ENCODE measurements at regions not wholly inside any gene's neighbourhood (a gene's known extent, or its start where the extent isn't known, plus 50 kb on each side); places are given as distances from the start of the nearest gene placed in this dataset.

- no peak overlapping the region for H3K4me3 ChIP-seq (replicated peaks; ENCODE audit: low read depth, low read length)
- TF ChIP-seq CTCF (IDR thresholded peaks at IDR 0.05; ENCODE audit: low read length, missing control alignments) = no peak
- no peak for DNase-seq (ENCODE audit: low read depth)
These were observed 111.2 kb downstream of the LRIG3 start for GRCh38 chr12:58809064-58809607.

GRCh38 chr12:58811346-58811745 is 109.0 kb downstream of the LRIG3 start:
- H3K4me3 ChIP-seq (replicated peaks; ENCODE audit: low read depth, low read length) = no peak overlapping the region
- no peak for DNase-seq (ENCODE audit: low read depth)
- TF ChIP-seq CTCF (IDR thresholded peaks at IDR 0.05; ENCODE audit: low read length, missing control alignments) = no peak

- DNase-seq (ENCODE audit: low read depth) = no peak
- no peak for TF ChIP-seq CTCF (IDR thresholded peaks at IDR 0.05; ENCODE audit: low read length, missing control alignments)
- no peak overlapping the region for H3K4me3 ChIP-seq (replicated peaks; ENCODE audit: low read depth, low read length)
These were observed 108.1 kb downstream of the LRIG3 start for GRCh38 chr12:58812214-58812613.

- peak; percentile 27 for DNase-seq (ENCODE audit: low read depth)
- TF ChIP-seq CTCF (IDR thresholded peaks at IDR 0.05; ENCODE audit: low read length, missing control alignments) = no peak
These were observed 106.3 kb downstream of the LRIG3 start for GRCh38 chr12:58814036-58814435.

GRCh38 chr12:58815235-58815634 is 105.1 kb downstream of the LRIG3 start:
- H3K4me3 ChIP-seq (replicated peaks; ENCODE audit: low read depth, low read length) = no peak overlapping the region
- DNase-seq (ENCODE audit: low read depth) = no peak
- TF ChIP-seq CTCF (IDR thresholded peaks at IDR 0.05; ENCODE audit: low read length, missing control alignments) = no peak

More at GRCh38 chr12:58814036-58814435, 106.3 kb downstream of the LRIG3 start:
- H3K4me3 ChIP-seq (replicated peaks; ENCODE audit: low read depth, low read length) = no peak overlapping the region

- no peak for TF ChIP-seq CTCF (IDR thresholded peaks at IDR 0.05; ENCODE audit: low read length, missing control alignments)
- H3K4me3 ChIP-seq (replicated peaks; ENCODE audit: low read depth, low read length) = no peak overlapping the region
- no peak for DNase-seq (ENCODE audit: low read depth)
These were observed 101.8 kb downstream of the LRIG3 start for GRCh38 chr12:58818546-58818945.

GRCh38 chr12:58819345-58819744 is 101.0 kb downstream of the LRIG3 start:
- no peak for TF ChIP-seq CTCF (IDR thresholded peaks at IDR 0.05; ENCODE audit: low read length, missing control alignments)
- DNase-seq (ENCODE audit: low read depth) = no peak
- no peak overlapping the region for H3K4me3 ChIP-seq (replicated peaks; ENCODE audit: low read depth, low read length)

Data from fibroblast of pulmonary artery (primary cell).